GM23338 (cell line): ENCODE measurements at regions not wholly inside any gene's neighbourhood (a gene's known extent, or its start where the extent isn't known, plus 50 kb on each side); places are given as distances from the start of the nearest gene placed in this dataset.

Experiments used
- ATAC-seq: fragments of 200-7000 bp; cut with Tn5 transposase; 3 replicates; pipeline ENCODE4 v1.9.1; 2020
- DNase-seq: peaks from one replicate; pipeline ENCODE4 v3.0.0-alpha.2; 2015; ENCODE audit warnings: low spot score
- H2AFZ ChIP-seq: fragments of 200-600 bp; sonication (generic); 2 replicates; pipeline ENCODE4 v1.8.0; 2016; ENCODE audit warnings: antibody characterized with exemption, mild to moderate bottlenecking, moderate library complexity
- H3F3A ChIP-seq: fragments of 200-600 bp; sonication (generic); replicated peaks from 2 replicates; pipeline ENCODE4 v1.8.0; 2017; ENCODE audit warnings: antibody characterized with exemption, mixed run types, low read depth
- H3K27ac ChIP-seq: fragments of 200-600 bp; sonication (generic); 2 replicates; pipeline ENCODE4 v1.6.1; 2016; ENCODE audit warnings: low read depth
- H3K27me3 ChIP-seq: fragments of 200-600 bp; sonication (generic); 2 replicates; pipeline ENCODE4 v1.8.0; 2016; ENCODE audit warnings: mild to moderate bottlenecking, mixed run types, moderate library complexity; ENCODE audit not compliant: insufficient read depth
- H3K36me3 ChIP-seq: fragments of 200-600 bp; sonication (generic); 2 replicates; pipeline ENCODE4 v1.8.0; 2016; ENCODE audit warnings: mild to moderate bottlenecking; ENCODE audit not compliant: insufficient read depth
- H3K4me1 ChIP-seq: fragments of 200-600 bp; sonication (generic); 2 replicates; pipeline ENCODE4 v1.8.0; 2016; ENCODE audit warnings: mild to moderate bottlenecking, moderate library complexity; ENCODE audit not compliant: insufficient read depth
- H3K4me2 ChIP-seq: fragments of 200-600 bp; sonication (generic); 2 replicates; pipeline ENCODE4 v1.7.1; 2017; ENCODE audit warnings: mixed run types
- H3K4me3 ChIP-seq: fragments of 200-600 bp; sonication (generic); 2 replicates; pipeline ENCODE4 v1.6.1; 2016; ENCODE audit warnings: mixed run types
- H3K79me2 ChIP-seq: fragments of 200-600 bp; sonication (generic); replicated peaks from 2 replicates; pipeline ENCODE4 v1.8.0; 2017; ENCODE audit warnings: mild to moderate bottlenecking; ENCODE audit not compliant: insufficient read depth
- H3K9me2 ChIP-seq: fragments of 200-600 bp; sonication (generic); 2 replicates; pipeline ENCODE4 v1.8.0; 2017; ENCODE audit not compliant: insufficient read depth
- H4K20me1 ChIP-seq: fragments of 200-600 bp; sonication (generic); replicated peaks from 2 replicates; pipeline ENCODE4 v1.8.0; 2017; ENCODE audit warnings: mild to moderate bottlenecking; ENCODE audit not compliant: insufficient read depth
- H3K27ac Mint-ChIP-seq: 2 replicates; pipeline ENCODE4 v1.8.0; 2020; ENCODE audit warnings: inconsistent platforms, mild to moderate bottlenecking, moderate library complexity, mixed read lengths
- H3K27me3 Mint-ChIP-seq: 3 replicates; pipeline ENCODE4 v1.8.0; 2022; ENCODE audit warnings: low read depth, mild to moderate bottlenecking, moderate library complexity, mixed read lengths, inconsistent platforms; ENCODE audit not compliant: insufficient read depth, poor library complexity
- H3K36me3 Mint-ChIP-seq: 3 replicates; pipeline ENCODE4 v1.8.0; 2021; ENCODE audit warnings: low read depth, mild to moderate bottlenecking, inconsistent platforms, moderate library complexity, mixed read lengths
- H3K4me1 Mint-ChIP-seq: 3 replicates; pipeline ENCODE4 v1.8.0; 2020; ENCODE audit warnings: mild to moderate bottlenecking, inconsistent platforms, mixed read lengths
- H3K4me3 Mint-ChIP-seq: 3 replicates; pipeline ENCODE4 v1.8.0; 2021; ENCODE audit warnings: moderate library complexity, mild to moderate bottlenecking, inconsistent platforms, mixed read lengths
- H3K9me3 Mint-ChIP-seq: 3 replicates; pipeline ENCODE4 v1.8.0; 2020; ENCODE audit warnings: moderate library complexity, mild to moderate bottlenecking, inconsistent platforms, mixed read lengths
- CREB1 ChIP-seq: fragments of 250-450 bp; sonication (Bioruptor Pico); IDR thresholded peaks from 2 replicates; pipeline ENCODE4 v1.5.0; 2020; ENCODE audit warnings: low read depth, mild to moderate bottlenecking, moderate library complexity
- EZH2 ChIP-seq: fragments of 200-600 bp; sonication (generic); IDR thresholded peaks from one replicate; pipeline ENCODE4 v1.8.0; 2017; ENCODE audit warnings: antibody characterized with exemption, mild to moderate bottlenecking, low read depth; ENCODE audit not compliant: unreplicated experiment
- EZH2phosphoT487 ChIP-seq: fragments of 200-600 bp; sonication (generic); IDR thresholded peaks from one replicate; pipeline ENCODE4 v1.8.1; 2018; ENCODE audit warnings: antibody characterized with exemption; ENCODE audit not compliant: unreplicated experiment
- JUNB ChIP-seq: IDR thresholded peaks from one replicate; pipeline ENCODE4 v1.6.1; 2016; ENCODE audit warnings: antibody characterized with exemption; ENCODE audit not compliant: unreplicated experiment
- NANOG ChIP-seq: IDR thresholded peaks from 2 replicates; pipeline ENCODE4 v1.6.1; 2016; ENCODE audit warnings: antibody characterized with exemption, borderline replicate concordance
- POLR2AphosphoS5 ChIP-seq: IDR thresholded peaks from 2 replicates; pipeline ENCODE4 v1.6.1; 2016; ENCODE audit warnings: antibody characterized with exemption, low read depth
- STAT1 ChIP-seq: IDR thresholded peaks from one replicate; pipeline ENCODE4 v1.6.1; 2016; ENCODE audit warnings: antibody characterized with exemption; ENCODE audit not compliant: unreplicated experiment
- TF ChIP-seq, protein P1 (sequence below): fragments of 250-450 bp; sonication (Bioruptor Pico); IDR thresholded peaks from 2 replicates; pipeline ENCODE4 v1.5.0; 2020; ENCODE audit warnings: mild to moderate bottlenecking, moderate library complexity
- TF ChIP-seq, protein P2 (sequence below): IDR thresholded peaks from one replicate; pipeline ENCODE4 v1.6.1; 2018; ENCODE audit warnings: antibody characterized with exemption; ENCODE audit not compliant: unreplicated experiment
- TF ChIP-seq, protein P3 (sequence below), 2 experiments: fragments of 200-600 bp in 1 of 2; sonication (generic) in 1 of 2; conservative IDR thresholded peaks; 2 replicates each; pipeline versions ENCODE4 v1.5.1 to v1.6.1; 2016 to 2017; ENCODE audit warnings: antibody characterized with exemption in 2 of 2, low read depth in 2 of 2, mild to moderate bottlenecking in 2 of 2, moderate library complexity in 1 of 2

DNA sequence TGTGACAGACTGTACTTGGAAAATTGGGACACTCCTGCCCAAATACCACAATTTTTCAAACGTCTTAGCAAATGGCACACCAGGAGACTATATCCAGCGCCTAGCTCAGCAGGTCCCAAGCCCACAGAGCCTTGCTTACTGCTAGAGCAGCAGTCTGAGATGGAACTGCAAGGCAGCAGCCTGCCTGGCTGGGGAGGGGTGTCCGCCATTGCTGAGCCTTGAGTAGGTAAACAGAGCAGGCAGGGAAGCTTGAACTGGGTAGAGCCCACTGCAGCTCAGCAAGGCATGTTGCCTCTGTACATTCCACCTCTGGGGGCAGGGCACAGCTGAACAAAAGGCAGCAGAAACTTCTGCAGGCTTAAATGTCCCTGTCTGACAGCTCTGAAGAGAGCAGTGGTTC is 1003.3 kb upstream of the MAP3K7 start (continued):
- TF ChIP-seq, protein P1, sequence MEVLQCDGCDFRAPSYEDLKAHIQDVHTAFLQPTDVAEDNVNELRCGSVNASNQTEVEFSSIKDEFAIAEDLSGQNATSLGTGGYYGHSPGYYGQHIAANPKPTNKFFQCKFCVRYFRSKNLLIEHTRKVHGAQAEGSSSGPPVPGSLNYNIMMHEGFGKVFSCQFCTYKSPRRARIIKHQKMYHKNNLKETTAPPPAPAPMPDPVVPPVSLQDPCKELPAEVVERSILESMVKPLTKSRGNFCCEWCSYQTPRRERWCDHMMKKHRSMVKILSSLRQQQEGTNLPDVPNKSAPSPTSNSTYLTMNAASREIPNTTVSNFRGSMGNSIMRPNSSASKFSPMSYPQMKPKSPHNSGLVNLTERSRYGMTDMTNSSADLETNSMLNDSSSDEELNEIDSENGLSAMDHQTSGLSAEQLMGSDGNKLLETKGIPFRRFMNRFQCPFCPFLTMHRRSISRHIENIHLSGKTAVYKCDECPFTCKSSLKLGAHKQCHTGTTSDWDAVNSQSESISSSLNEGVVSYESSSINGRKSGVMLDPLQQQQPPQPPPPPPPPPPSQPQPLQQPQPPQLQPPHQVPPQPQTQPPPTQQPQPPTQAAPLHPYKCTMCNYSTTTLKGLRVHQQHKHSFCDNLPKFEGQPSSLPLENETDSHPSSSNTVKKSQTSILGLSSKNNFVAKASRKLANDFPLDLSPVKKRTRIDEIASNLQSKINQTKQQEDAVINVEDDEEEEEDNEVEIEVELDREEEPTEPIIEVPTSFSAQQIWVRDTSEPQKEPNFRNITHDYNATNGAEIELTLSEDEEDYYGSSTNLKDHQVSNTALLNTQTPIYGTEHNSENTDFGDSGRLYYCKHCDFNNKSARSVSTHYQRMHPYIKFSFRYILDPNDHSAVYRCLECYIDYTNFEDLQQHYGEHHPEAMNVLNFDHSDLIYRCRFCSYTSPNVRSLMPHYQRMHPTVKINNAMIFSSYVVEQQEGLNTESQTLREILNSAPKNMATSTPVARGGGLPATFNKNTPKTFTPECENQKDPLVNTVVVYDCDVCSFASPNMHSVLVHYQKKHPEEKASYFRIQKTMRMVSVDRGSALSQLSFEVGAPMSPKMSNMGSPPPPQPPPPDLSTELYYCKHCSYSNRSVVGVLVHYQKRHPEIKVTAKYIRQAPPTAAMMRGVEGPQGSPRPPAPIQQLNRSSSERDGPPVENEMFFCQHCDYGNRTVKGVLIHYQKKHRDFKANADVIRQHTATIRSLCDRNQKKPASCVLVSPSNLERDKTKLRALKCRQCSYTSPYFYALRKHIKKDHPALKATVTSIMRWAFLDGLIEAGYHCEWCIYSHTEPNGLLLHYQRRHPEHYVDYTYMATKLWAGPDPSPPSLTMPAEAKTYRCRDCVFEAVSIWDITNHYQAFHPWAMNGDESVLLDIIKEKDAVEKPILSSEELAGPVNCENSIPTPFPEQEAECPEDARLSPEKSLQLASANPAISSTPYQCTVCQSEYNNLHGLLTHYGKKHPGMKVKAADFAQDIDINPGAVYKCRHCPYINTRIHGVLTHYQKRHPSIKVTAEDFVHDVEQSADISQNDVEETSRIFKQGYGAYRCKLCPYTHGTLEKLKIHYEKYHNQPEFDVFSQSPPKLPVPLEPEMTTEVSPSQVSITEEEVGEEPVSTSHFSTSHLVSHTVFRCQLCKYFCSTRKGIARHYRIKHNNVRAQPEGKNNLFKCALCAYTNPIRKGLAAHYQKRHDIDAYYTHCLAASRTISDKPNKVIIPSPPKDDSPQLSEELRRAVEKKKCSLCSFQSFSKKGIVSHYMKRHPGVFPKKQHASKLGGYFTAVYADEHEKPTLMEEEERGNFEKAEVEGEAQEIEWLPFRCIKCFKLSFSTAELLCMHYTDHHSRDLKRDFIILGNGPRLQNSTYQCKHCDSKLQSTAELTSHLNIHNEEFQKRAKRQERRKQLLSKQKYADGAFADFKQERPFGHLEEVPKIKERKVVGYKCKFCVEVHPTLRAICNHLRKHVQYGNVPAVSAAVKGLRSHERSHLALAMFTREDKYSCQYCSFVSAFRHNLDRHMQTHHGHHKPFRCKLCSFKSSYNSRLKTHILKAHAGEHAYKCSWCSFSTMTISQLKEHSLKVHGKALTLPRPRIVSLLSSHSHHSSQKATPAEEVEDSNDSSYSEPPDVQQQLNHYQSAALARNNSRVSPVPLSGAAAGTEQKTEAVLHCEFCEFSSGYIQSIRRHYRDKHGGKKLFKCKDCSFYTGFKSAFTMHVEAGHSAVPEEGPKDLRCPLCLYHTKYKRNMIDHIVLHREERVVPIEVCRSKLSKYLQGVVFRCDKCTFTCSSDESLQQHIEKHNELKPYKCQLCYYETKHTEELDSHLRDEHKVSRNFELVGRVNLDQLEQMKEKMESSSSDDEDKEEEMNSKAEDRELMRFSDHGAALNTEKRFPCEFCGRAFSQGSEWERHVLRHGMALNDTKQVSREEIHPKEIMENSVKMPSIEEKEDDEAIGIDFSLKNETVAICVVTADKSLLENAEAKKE (CRISPR knock-in tag), result no peak
- TF ChIP-seq, protein P2, sequence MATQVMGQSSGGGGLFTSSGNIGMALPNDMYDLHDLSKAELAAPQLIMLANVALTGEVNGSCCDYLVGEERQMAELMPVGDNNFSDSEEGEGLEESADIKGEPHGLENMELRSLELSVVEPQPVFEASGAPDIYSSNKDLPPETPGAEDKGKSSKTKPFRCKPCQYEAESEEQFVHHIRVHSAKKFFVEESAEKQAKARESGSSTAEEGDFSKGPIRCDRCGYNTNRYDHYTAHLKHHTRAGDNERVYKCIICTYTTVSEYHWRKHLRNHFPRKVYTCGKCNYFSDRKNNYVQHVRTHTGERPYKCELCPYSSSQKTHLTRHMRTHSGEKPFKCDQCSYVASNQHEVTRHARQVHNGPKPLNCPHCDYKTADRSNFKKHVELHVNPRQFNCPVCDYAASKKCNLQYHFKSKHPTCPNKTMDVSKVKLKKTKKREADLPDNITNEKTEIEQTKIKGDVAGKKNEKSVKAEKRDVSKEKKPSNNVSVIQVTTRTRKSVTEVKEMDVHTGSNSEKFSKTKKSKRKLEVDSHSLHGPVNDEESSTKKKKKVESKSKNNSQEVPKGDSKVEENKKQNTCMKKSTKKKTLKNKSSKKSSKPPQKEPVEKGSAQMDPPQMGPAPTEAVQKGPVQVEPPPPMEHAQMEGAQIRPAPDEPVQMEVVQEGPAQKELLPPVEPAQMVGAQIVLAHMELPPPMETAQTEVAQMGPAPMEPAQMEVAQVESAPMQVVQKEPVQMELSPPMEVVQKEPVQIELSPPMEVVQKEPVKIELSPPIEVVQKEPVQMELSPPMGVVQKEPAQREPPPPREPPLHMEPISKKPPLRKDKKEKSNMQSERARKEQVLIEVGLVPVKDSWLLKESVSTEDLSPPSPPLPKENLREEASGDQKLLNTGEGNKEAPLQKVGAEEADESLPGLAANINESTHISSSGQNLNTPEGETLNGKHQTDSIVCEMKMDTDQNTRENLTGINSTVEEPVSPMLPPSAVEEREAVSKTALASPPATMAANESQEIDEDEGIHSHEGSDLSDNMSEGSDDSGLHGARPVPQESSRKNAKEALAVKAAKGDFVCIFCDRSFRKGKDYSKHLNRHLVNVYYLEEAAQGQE, result no peak
- TF ChIP-seq NANOG, result no peak
- no peak for TF ChIP-seq STAT1
- TF ChIP-seq POLR2AphosphoS5, result no peak
- no peak for TF ChIP-seq EZH2phosphoT487

DNA sequence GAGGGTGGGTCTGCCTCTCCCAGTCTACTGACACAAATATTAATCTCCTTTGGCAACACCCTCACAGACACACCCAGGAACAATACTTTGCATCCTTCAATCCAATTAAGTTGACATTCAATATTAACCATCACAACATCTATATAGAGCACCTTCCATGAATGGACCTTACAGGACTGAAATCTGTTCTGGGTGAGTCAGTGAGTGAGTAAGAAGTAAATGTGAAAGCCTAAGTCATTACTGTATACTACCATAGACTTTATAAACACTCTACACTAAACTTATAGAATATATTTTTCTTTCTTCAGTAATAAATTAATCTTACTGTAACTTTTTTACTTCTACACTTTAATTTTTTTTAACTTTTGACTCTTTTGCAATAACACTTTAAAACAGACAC is 993.8 kb upstream of the MAP3K7 start:
- DNase-seq (no peak), ATAC-seq (no peak)
- Histone ChIP-seq H4K20me1 (no peaks in the 10 kb centered on the region), H3K27me3 (no peaks in the 10 kb centered on the region), H3K27ac (no peak overlapping the region), H3K4me1 (no peaks in the 10 kb centered on the region), H3F3A (no peaks in the 10 kb centered on the region), H3K79me2 (no peaks in the 10 kb centered on the region), H2AFZ (no peak overlapping the region), H3K36me3 (no peaks in the 10 kb centered on the region), H3K9me2 (no peaks in the 10 kb centered on the region), H3K4me3 (no peak overlapping the region), H3K4me2 (no peak overlapping the region)
- no peak overlapping the region for H3K27ac Mint-ChIP-seq
- no peak overlapping the region for H3K4me3 Mint-ChIP-seq
- H3K36me3 Mint-ChIP-seq, result no peaks in the 10 kb centered on the region
- no peaks in the 10 kb centered on the region for H3K4me1 Mint-ChIP-seq
- no peaks in the 10 kb centered on the region for H3K9me3 Mint-ChIP-seq
- H3K27me3 Mint-ChIP-seq, result peaks cover 1% of the 10 kb centered on the region
- TF ChIP-seq NANOG (no peak), JUNB (no peak), EZH2 (no peak), CREB1 (no peak), POLR2AphosphoS5 (no peak), EZH2phosphoT487 (no peak), STAT1 (no peak)
- TF ChIP-seq, protein P3, sequence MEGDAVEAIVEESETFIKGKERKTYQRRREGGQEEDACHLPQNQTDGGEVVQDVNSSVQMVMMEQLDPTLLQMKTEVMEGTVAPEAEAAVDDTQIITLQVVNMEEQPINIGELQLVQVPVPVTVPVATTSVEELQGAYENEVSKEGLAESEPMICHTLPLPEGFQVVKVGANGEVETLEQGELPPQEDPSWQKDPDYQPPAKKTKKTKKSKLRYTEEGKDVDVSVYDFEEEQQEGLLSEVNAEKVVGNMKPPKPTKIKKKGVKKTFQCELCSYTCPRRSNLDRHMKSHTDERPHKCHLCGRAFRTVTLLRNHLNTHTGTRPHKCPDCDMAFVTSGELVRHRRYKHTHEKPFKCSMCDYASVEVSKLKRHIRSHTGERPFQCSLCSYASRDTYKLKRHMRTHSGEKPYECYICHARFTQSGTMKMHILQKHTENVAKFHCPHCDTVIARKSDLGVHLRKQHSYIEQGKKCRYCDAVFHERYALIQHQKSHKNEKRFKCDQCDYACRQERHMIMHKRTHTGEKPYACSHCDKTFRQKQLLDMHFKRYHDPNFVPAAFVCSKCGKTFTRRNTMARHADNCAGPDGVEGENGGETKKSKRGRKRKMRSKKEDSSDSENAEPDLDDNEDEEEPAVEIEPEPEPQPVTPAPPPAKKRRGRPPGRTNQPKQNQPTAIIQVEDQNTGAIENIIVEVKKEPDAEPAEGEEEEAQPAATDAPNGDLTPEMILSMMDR (conservative IDR thresholded peaks at IDR 0.05; ENCODE audit: low read depth in 2 of 2), result no peak
